Ovary (tissue), 3 donors: ENCODE measurements at regions not wholly inside any gene's neighbourhood (a gene's known extent, or its start where the extent isn't known, plus 50 kb on each side); places are given as distances from the start of the nearest gene placed in this dataset.

Experiments
- CTCF ChIP-seq, 3 donors: fragments of 450-650 bp in 2 of 3; fragments of 200-600 bp in 1 of 3; IDR thresholded peaks; one replicate each; pipeline versions ENCODE4 v1.5.1 to v1.8.0; 2016 to 2022; ENCODE audit warnings: antibody characterized with exemption in 3 of 3, mild to moderate bottlenecking in 1 of 3
- POLR2A ChIP-seq: fragments of 450-650 bp; IDR thresholded peaks from one replicate; pipeline ENCODE4 v1.6.1; 2017; ENCODE audit warnings: antibody characterized with exemption, mild to moderate bottlenecking, moderate library complexity
- donor health status: DM: no; HTN: no; CAD: no.

- TF ChIP-seq CTCF (IDR thresholded peaks at IDR 0.05) (no peak), POLR2A (no peak)
These were observed 73.7 kb upstream of the PJA2 start for GRCh38 chr5:109483395-109483971.
